GM23338 (cell line): ENCODE measurements at regions not wholly inside any gene's neighbourhood (a gene's known extent, or its start where the extent isn't known, plus 50 kb on each side); places are given as distances from the start of the nearest gene placed in this dataset.

Experiments
- ATAC-seq: fragments of 200-7000 bp; cut with Tn5 transposase; 3 replicates; pipeline ENCODE4 v1.9.1; 2020
- DNase-seq: peaks from one replicate; pipeline ENCODE4 v3.0.0-alpha.2; 2015; ENCODE audit warnings: low spot score
- H2AFZ ChIP-seq: fragments of 200-600 bp; sonication (generic); 2 replicates; pipeline ENCODE4 v1.8.0; 2016; ENCODE audit warnings: antibody characterized with exemption, mild to moderate bottlenecking, moderate library complexity
- H3F3A ChIP-seq: fragments of 200-600 bp; sonication (generic); replicated peaks from 2 replicates; pipeline ENCODE4 v1.8.0; 2017; ENCODE audit warnings: antibody characterized with exemption, mixed run types, low read depth
- H3K27ac ChIP-seq: fragments of 200-600 bp; sonication (generic); 2 replicates; pipeline ENCODE4 v1.6.1; 2016; ENCODE audit warnings: low read depth
- H3K27me3 ChIP-seq: fragments of 200-600 bp; sonication (generic); 2 replicates; pipeline ENCODE4 v1.8.0; 2016; ENCODE audit warnings: mild to moderate bottlenecking, mixed run types, moderate library complexity; ENCODE audit not compliant: insufficient read depth
- H3K36me3 ChIP-seq: fragments of 200-600 bp; sonication (generic); 2 replicates; pipeline ENCODE4 v1.8.0; 2016; ENCODE audit warnings: mild to moderate bottlenecking; ENCODE audit not compliant: insufficient read depth
- H3K4me1 ChIP-seq: fragments of 200-600 bp; sonication (generic); 2 replicates; pipeline ENCODE4 v1.8.0; 2016; ENCODE audit warnings: mild to moderate bottlenecking, moderate library complexity; ENCODE audit not compliant: insufficient read depth
- H3K4me2 ChIP-seq: fragments of 200-600 bp; sonication (generic); 2 replicates; pipeline ENCODE4 v1.7.1; 2017; ENCODE audit warnings: mixed run types
- H3K4me3 ChIP-seq: fragments of 200-600 bp; sonication (generic); 2 replicates; pipeline ENCODE4 v1.6.1; 2016; ENCODE audit warnings: mixed run types
- H3K79me2 ChIP-seq: fragments of 200-600 bp; sonication (generic); replicated peaks from 2 replicates; pipeline ENCODE4 v1.8.0; 2017; ENCODE audit warnings: mild to moderate bottlenecking; ENCODE audit not compliant: insufficient read depth
- H3K9me2 ChIP-seq: fragments of 200-600 bp; sonication (generic); 2 replicates; pipeline ENCODE4 v1.8.0; 2017; ENCODE audit not compliant: insufficient read depth
- H4K20me1 ChIP-seq: fragments of 200-600 bp; sonication (generic); replicated peaks from 2 replicates; pipeline ENCODE4 v1.8.0; 2017; ENCODE audit warnings: mild to moderate bottlenecking; ENCODE audit not compliant: insufficient read depth
- H3K27ac Mint-ChIP-seq: 2 replicates; pipeline ENCODE4 v1.8.0; 2020; ENCODE audit warnings: inconsistent platforms, mild to moderate bottlenecking, moderate library complexity, mixed read lengths
- H3K27me3 Mint-ChIP-seq: 3 replicates; pipeline ENCODE4 v1.8.0; 2022; ENCODE audit warnings: low read depth, mild to moderate bottlenecking, moderate library complexity, mixed read lengths, inconsistent platforms; ENCODE audit not compliant: insufficient read depth, poor library complexity
- H3K36me3 Mint-ChIP-seq: 3 replicates; pipeline ENCODE4 v1.8.0; 2021; ENCODE audit warnings: low read depth, mild to moderate bottlenecking, inconsistent platforms, moderate library complexity, mixed read lengths
- H3K4me1 Mint-ChIP-seq: 3 replicates; pipeline ENCODE4 v1.8.0; 2020; ENCODE audit warnings: mild to moderate bottlenecking, inconsistent platforms, mixed read lengths
- H3K4me3 Mint-ChIP-seq: 3 replicates; pipeline ENCODE4 v1.8.0; 2021; ENCODE audit warnings: moderate library complexity, mild to moderate bottlenecking, inconsistent platforms, mixed read lengths
- H3K9me3 Mint-ChIP-seq: 3 replicates; pipeline ENCODE4 v1.8.0; 2020; ENCODE audit warnings: moderate library complexity, mild to moderate bottlenecking, inconsistent platforms, mixed read lengths
- CTCF ChIP-seq, 2 experiments: fragments of 200-600 bp in 1 of 2; sonication (generic) in 1 of 2; conservative IDR thresholded peaks; 2 replicates each; pipeline versions ENCODE4 v1.5.1 to v1.6.1; 2016 to 2017; ENCODE audit warnings: antibody characterized with exemption in 2 of 2, low read depth in 2 of 2, mild to moderate bottlenecking in 2 of 2, moderate library complexity in 1 of 2
- ETS1 ChIP-seq: IDR thresholded peaks from 2 replicates; pipeline ENCODE4 v1.6.1; 2016; ENCODE audit warnings: antibody characterized with exemption
- EZH2 ChIP-seq: fragments of 200-600 bp; sonication (generic); IDR thresholded peaks from one replicate; pipeline ENCODE4 v1.8.0; 2017; ENCODE audit warnings: antibody characterized with exemption, mild to moderate bottlenecking, low read depth; ENCODE audit not compliant: unreplicated experiment
- POLR2AphosphoS5 ChIP-seq: IDR thresholded peaks from 2 replicates; pipeline ENCODE4 v1.6.1; 2016; ENCODE audit warnings: antibody characterized with exemption, low read depth
- ZNF331 ChIP-seq: fragments of 250-450 bp; sonication (Bioruptor Pico); IDR thresholded peaks from 2 replicates; pipeline ENCODE4 v1.5.0; 2020; ENCODE audit warnings: low read depth, mild to moderate bottlenecking, moderate library complexity
- ZNF462 ChIP-seq: fragments of 250-450 bp; sonication (Bioruptor Pico); IDR thresholded peaks from 2 replicates; pipeline ENCODE4 v1.5.0; 2020; ENCODE audit warnings: mild to moderate bottlenecking, moderate library complexity

- TF ChIP-seq ZNF462 (CRISPR knock-in tag): no peak
- no peak for TF ChIP-seq POLR2AphosphoS5
Measured at GRCh38 chr4:45931154-45931553, 192.7 kb downstream of the GABRG1 start (continued).

- H3K36me3 Mint-ChIP-seq: peaks cover 8% of the 10 kb centered on the region; the same call in 2 of the 3 replicates
- Histone ChIP-seq H2AFZ (no peak overlapping the region; the same call in 1 of the 2 replicates), H3K4me3 (no peak overlapping the region)
Measured at GRCh38 chr4:45927641-45928040, 196.2 kb downstream of the GABRG1 start.

More at GRCh38 chr4:45927641-45928040, 196.2 kb downstream of the GABRG1 start:
- Histone ChIP-seq H3K36me3 (no peaks in the 10 kb centered on the region), H3K4me2 (no peak overlapping the region), H3K79me2 (no peaks in the 10 kb centered on the region), H3K27me3 (no peaks in the 10 kb centered on the region), H3F3A (no peaks in the 10 kb centered on the region), H3K9me2 (no peaks in the 10 kb centered on the region), H3K4me1 (no peaks in the 10 kb centered on the region), H4K20me1 (no peaks in the 10 kb centered on the region), H3K27ac (no peak overlapping the region)
- no peak overlapping the region for H3K27ac Mint-ChIP-seq
- H3K4me1 Mint-ChIP-seq: no peaks in the 10 kb centered on the region
- no peak for ATAC-seq
- H3K27me3 Mint-ChIP-seq: no peaks in the 10 kb centered on the region
- H3K9me3 Mint-ChIP-seq: peaks cover 78% of the 10 kb centered on the region
- DNase-seq: no peak
- TF ChIP-seq ETS1: no peak
- TF ChIP-seq EZH2: no peak
- TF ChIP-seq CTCF (conservative IDR thresholded peaks at IDR 0.05; ENCODE audit: low read depth in 2 of 2): no peak
- no peak for TF ChIP-seq ZNF331 (CRISPR knock-in tag)
- no peak overlapping the region for H3K4me3 Mint-ChIP-seq
